Activated CD4-positive, alpha-beta T cell treated with anti-CD3 and anti-CD28 coated beads, Interleukin-2, amount 50 U/mL, for 1 hour (primary cell): ENCODE measurements at regions not wholly inside any gene's neighbourhood (a gene's known extent, or its start where the extent isn't known, plus 50 kb on each side); places are given as distances from the start of the nearest gene placed in this dataset.
"Not testable (repeated sequence)": the region's sequence is repeated elsewhere in the genome, so short reads cannot be mapped to it uniquely, and the experiment has no call there.

Source experiments
- DNase-seq: peaks from one replicate; pipeline ENCODE4 v3.0.0-alpha.2; 2020

DNA sequence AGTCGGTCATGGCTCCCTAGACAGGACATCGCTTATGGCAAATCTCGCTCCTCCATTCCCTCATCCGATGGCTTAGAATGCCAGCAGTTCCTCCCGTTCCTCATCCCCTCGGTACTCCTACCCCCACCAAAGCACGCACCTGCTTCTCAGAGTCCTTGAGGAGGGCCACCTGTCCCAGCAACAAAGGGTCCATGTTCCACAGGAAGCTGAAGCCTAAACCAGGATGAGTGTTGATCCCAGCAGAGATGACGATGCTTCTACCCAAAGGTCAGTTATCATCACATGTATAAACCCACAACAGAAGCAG lies 111.2 kb downstream of the THBS2 start:
- no peak for DNase-seq

DNA sequence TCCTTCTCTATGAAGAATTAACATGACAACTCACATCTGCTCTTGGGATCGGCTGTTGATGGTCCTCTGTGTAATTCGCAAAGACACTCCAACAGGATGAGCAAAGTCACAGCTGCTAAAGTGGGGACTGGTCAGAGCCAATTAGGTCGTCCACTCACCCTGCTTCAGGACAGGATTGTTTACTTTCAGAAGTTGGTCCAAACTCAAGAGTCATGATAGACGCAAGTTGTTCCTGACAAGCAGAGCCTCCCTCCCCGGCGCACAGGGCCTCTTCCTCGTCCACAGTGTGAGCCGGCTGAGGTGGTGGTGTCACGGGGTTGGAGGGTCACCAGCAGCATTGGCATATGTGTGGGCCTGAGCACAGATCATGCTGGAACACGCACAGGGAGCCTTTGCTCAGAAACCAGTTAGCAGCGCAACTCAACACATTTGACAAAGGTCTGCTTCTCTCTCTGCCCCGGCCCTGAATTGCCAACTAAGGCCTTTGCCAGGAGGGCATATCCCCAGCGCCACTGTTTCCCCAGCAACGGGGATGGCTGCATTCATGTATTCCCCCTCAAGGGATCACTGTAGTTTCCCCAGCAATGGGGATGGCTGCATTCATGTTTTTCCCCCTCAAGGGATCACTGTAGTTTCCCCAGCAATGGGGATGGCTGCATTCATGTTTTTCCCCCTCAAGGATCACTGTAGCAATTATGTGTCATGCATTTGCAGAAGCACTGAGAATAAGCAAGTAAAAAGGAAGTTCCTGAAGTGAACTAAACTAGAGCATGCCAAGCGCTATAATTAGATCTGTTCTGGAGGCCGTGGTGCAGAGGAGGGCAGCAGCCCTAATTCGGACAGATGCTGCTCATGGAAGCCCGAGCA lies 111.7 kb downstream of the THBS2 start:
- DNase-seq: no peak

DNA sequence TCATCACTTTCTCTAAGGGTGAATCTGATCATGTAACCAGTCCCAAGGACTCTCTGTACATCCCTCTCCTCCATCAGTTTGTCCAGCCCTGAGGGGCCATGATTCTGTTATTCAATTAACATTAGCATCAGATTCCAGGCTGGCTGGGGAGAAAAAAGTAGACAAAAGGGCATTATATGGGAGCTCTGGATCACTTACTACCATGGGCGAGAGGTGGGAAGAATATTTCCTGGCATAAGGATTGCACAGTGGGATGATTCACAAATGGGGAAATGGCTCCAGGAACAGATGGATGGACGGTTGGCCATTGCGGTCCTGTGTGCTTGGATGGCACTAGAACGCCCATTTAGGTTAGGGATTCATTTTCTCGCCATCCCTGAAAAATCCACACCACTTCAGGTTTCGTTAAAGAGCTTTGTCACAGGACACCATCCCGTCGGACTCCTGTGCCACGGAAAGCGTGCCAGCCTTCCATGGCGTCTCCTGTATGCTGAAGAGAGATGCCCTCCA lies 112.6 kb downstream of the THBS2 start:
- no peak for DNase-seq

DNA sequence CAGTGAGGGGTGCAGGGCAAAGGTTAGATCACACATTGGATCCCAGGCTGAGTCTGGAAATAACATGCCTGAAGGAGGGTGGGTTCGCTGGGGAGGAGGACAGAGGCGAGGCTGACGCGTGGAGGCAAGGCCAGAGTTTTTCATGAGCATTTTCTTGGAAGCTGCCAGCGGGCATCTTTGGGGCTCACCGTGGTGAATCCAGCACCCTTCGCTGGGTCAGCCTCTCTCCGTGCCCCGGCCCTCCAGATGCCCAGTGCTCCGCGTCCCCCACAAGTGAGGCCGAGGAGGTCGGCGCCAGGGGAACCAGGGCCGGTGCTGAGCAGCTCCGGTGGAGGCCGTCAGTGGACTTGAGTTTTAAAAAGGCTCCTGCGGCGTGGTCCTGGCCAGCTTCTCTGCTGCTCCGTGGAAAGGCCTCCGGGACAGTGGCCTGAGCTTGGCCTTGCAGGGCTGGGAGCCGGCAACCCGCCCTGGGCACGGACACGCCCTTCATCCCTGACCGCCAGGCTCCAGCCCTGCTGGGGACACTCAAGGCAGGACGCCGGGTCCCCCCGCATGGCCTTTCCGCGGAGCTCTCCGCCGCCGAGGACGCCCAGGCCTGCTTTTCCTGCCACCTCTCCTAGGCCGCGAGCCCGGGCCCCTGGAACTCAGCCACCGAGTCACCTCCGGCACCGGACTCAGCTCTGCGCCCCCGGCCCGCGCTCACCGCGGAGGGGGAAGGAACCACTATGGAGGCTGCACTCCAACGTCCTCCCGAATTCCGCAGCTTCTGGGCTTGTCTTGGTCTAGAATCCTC lies 114.3 kb downstream of the THBS2 start:
- DNase-seq: no peak

DNA sequence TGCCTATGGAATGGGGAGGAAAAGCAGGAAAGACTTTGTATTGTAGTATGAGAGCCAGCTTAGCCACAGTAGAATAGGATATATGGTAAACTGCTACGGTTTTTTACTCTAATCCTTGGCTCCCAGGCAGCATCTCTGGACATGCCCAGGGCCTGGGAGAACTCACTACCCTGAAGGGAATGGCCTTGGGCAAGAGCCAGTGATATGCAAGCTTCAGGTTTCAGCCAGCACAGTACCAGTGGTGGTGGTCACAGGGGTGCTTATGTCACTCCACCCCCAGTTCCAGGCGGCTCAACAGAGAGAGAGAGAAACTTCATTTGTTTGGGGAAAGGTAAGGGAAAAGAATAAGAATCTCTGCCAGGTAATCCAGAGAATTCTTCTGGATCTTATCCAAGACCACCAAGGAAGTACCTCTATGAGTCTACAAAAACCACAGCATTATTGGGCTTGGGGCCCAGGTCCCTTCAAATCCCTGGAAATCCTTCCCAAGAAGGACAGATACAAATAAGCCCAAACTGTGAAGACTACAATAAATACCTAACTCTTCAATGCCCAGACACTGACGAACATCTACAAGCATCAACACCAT lies 121.2 kb downstream of the THBS2 start:
- no peak for DNase-seq

DNA sequence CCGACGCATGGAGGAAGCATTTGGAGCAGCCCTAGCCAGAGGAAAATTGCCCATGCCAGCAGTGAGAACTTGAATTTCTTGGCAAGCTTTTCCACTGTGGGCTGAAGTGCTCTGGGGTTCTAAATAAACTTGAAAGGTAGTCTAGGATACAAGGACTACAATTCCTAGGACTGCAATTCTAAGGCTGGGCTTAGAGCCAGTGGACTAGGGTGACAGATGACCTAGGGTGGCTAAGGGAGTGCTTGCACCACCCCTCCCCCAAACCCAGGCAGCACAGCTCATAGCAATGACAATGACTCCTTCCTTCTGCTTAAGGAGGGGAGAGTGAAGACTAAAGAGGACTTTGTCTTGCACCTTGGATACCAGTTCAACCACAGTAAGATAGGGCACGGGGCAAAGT lies 122.3 kb downstream of the THBS2 start:
- no peak for DNase-seq

DNA sequence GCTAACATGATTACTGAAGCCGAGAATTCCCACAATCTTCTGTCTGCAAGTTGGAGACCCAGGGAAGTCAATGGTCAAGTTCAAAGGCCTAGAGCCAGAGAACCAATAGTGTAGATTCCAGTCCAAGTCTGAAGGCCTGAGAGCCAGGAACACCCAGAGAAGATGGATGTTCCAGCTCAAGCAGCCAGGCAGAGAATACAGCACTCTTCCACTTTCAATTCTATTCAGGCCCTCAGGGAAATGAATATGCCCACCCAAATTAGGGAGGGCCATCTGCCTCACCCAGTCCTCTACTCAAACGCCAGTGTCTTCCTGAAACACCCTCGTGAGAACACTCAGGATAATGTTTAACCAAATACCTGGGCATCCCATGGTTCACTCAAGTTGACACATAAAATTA lies 123.5 kb downstream of the THBS2 start:
- DNase-seq: no peak

DNA sequence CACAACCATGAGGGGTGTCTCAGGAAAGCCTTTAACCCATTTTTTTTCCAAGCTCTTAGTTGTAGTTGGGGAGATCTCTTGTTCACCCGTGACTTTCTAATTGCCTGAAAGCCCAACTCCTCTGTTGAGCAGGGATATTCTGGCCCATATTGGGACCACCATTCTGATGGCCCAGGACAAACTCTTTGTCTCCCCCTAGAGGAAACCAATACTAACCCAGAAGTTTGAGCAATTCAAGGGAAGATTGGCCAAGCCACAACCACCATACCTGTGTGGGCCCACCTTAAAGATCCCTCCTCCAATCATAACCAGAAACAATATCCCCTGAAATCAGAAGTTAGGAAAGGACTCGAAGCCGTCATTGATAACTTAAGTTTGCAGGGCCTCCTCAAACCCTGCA lies 132.6 kb downstream of the THBS2 start:
- DNase-seq: no peak

DNA sequence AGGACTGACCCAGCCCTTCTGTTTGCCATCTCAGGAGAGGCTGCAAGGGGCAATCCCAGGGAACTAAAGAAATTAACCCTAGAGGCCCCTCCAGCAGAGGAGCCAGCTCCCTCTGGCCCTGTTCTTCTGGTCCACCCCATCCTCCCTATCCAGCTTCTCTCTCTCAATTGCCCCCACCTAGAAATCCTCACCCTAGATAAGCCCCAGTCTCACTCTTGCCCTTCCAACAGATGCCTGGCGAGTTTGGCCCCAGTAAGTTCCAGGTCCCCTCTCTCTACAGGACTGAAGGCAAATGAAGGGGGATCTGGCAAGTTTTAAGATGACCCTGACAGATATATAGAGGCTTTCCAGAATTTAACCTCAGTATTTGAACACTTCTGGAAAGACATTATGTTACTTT lies 134.0 kb downstream of the THBS2 start:
- DNase-seq: no peak

DNA sequence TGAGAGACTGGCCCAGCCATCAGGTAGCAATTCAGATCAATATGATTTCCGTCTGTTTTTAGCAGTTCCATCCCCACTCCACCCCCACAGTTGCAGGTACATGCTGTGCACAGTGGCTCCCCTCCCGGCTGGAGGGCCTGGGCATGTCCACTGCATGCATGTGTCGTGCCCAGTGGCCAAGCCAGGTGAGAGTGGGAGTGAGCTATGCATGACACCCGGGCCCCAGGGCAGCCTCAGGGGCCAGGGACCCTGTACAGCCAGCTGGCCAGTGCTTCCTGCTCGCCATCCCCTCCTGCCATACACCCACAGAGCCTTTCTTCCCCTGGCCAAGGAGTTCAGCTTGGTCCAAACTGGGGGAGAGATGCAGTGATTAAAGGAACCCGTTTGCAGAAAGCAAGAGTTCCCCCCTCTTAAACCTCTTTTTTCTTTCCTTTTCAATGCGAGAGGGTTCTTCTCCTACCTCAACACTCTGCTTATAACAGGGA lies 135.3 kb downstream of the THBS2 start:
- DNase-seq: no peak

DNA sequence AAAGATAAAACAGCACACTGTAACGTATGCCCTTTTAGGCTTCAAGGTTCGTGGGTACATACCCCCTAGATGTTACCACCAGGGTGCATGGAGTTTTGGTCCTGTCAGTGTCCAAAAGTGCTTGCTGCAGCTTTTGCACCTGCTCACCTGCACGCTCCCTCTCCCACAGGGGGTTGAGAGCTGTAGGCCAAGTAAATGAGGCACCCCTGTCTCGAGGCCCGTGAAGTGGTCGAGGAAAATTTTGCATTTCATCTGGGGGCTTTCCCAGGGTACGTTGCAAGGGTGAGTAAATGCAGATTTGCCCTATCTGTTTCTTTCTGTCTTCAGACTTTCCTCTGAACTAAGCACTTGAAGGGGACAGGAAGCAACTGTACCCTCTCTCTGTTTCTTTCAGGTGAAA lies 136.0 kb downstream of the THBS2 start:
- no peak for DNase-seq

DNA sequence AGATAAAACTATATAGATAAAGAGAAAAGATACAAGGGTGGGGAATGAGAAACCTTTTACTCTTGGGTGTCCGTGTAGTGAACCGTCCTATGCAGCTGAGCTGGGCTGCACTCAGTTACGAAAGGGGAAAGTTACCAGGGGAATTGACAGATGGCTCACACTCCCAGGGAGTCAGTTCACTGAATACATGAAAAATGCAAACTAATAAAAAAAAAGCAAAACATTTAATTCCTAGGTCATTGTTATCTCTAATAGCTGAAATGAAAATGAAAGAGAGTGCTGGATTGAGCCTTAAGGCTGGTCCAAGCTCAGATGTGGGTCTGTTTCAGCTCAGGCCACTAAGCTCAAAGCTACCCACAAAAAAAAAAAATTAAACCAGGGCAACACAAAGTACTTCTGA lies 138.0 kb downstream of the THBS2 start:
- DNase-seq: no peak

DNA sequence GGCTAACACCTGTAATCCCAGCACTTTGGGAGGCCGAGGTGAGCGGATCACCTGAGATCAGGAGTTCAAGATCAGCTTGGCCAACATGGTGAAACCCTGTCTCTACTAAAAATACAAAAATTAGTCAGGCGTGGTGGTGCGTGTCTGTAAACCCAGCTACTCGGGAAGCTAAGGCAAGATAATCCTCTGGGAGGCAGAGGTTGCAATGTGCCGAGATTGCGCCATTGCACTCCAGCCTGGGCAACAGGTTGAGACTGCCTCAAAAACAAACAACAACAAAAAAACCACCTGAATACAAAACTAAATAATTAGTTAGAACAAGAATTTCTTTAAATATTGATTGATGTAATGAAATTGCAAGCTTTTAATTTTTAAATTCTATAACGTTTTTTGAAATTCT lies 139.0 kb downstream of the THBS2 start:
- not testable (repeated sequence) for DNase-seq

DNA sequence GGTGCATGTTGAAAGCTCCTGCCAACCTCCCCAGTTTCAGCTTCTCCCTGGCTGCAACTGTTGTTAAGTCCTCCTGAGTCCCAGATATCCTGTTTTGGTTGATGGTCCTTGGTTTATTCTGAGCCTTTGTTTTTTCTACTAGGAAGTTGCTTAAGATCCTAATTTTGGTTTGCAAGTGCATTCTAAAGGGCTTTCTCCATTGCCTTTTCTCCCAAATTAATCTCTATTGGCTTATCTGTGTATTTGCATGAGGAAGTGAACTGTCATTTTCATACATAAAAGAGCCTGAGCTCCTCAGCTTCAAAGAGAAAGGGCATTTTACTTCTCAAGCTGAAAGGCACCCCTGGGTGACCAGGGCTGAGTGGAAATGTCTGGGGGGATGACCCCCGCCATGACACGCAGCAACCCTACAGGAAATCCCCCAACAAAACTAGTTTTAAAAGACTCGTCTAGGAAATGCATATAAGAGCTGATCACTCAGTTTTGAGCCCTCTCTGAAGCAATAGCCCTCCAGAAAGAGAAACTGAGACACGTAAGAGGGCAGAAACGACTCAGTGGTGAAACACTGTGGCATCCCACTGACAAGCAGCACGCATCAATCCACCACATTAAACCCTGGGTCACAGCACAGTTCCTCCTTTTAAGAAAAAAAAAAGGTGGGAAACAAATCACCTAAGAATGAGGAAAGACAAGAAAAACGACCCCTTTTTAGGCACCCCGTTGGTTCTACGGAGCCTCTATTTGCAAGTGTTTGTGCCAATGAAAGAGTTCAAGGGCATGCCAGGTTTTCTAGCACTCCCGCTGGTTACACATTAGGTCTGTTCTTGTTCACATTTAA lies 140.9 kb downstream of the THBS2 start:
- DNase-seq: no peak

DNA sequence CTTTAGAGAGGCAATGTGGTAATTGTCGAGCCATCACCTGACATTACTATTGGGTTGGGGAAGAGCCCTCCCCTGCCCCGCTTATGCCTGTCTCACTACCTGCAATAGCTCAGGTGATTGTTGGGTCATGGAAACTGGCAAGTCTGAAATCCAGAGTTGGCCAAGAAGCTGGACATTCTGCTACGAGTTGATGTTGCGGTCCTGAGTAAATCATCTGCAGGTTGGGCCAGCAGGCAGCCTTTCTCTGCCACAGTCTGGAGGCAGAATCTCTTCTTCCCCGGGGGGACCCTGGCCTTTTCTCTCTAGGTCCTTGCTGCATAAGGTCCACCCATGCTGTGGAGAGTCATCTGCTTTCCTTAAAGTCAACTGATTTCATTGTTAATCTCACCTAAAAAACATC lies 142.4 kb downstream of the THBS2 start:
- DNase-seq: no peak

DNA sequence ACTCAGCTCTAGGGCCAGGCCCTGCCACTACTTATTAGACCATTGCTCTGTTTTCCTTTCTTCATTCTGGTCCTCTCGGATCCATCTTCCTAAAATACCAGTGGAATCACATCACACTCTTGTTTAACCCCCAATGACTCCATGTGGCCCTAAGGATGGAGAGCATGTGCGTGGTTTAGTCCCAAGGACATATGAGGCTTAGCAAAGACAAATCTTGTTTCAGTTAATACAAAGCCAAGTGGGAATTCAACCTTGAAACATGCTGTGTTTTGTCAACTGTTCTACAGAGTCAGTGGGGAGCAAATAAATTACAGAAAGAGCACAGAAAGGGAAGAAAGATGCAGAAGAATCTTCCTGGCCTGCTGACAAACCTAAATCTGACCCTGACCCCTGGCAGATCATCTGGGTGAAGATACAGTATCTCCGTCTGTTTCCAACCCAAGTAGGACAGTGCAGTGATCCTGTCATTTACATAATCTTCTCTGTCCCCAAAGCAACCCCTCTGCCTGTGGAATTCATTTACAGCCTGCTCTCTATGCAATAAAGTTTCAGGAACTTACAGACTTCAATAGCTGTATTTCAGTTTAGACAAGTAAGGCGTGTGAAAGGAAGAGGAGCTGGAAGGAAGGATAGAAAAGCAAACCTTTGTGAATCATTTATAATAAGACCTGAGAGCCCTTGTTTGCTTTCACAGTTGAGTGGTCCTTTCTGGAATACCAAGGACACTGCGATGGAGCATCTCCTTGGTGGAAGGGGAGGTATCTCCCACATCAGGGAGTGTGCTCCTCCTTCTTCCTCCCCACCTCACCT lies 144.0 kb downstream of the THBS2 start:
- no peak for DNase-seq

DNA sequence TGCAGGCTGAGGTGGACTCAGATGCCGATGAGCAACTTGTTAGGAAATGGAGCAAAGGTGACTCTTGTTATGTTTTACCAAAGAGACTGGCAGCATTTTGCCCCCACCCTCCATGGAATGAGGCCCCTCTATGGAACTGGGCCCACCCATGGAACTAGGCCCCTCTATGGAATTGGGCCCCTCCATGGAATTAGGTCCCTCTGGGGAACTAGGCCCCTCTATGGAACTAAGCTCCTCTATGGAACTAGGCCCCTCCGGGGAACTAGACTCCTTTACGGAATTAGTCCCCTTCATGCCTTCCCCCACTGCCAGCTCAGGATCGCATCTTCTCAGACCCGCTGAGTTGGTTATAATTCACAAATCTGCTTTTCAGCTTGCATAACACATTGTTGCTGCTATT lies 144.9 kb downstream of the THBS2 start:
- DNase-seq: no peak

DNA sequence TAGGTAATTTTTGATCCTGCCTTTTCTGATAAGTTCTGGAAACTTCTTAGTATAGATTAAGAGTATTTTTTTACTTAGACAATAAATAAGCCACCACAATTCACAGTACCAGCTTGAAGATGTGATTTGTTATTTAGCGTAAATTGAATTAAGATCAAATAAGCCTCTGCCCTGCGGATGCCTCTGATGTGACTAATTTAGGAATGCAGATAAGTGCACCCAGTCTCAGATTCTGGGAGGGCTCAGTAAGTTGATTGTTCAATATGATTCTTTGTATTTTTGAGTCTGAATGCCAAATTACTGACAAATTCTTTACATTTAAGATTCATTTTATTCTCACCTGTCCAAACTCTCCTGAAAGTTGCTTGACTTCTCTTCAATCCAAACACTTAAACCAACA lies 147.5 kb downstream of the THBS2 start:
- DNase-seq: no peak

DNA sequence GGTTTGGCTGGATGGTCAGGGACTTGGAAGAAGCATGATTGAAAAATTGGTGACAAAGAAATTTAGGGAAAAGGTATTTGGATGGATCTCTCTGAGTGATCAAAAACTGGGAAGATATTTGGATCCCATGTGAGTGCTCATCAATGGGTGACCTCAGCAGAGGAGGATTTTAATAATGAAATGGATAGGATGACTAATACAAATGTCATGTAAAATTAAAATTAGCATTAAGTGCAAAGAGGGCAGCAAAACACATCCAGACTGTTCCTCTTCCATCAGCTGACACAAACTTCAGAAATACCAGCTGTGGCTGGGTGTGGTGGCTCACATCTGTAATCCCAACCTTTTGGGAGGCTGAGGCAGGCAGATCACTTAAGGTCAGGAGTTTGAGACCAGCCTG lies 151.7 kb downstream of the THBS2 start:
- no peak for DNase-seq

DNA sequence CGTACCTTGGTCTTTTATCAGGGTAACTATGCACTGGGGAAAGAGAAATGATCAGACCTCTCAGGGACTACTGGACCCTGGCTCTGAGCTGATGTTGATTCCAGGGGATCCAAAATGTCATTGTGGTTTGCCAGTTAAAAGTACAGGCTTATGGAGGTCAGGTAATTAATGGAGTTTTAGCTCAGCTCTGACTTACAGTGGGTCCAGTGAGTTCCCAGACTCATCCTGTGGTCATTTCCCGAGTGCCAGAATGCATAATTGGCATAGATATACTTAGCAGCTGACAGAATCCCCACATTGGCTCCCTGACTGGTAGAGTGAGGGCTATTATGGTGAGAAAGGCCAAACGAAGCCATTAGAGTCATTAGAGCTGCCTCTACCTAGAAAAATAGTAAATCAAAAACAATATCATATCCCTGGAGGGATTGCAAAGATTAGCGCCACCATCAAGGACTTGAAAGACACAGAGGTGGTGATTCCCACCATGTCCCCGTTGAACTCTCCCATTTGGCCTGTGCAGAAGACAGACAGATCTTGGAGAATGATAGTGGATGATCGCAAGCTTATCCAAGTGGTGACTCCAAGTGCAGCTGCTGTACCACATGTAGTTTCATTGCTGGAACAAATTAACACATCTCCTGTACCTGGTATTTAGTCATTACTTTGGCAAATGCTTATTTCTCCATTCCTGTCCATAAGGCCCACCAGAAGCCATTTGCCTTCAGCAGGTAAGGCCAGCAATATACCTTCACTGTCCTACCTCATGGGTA lies 152.4 kb downstream of the THBS2 start:
- DNase-seq: no peak
